GM12878 (cell line): ENCODE measurements at regions not wholly inside any gene's neighbourhood (a gene's known extent, or its start where the extent isn't known, plus 50 kb on each side); places are given as distances from the start of the nearest gene placed in this dataset.

Experiments used
- ASH2L ChIP-seq: fragments of 300-600, 200-600 bp; sonication (generic); IDR thresholded peaks from 2 replicates; pipeline ENCODE4 v1.6.1; 2017; ENCODE audit warnings: low read depth, mild to moderate bottlenecking, borderline replicate concordance
- CTCF ChIP-seq, 3 experiments: IDR thresholded peaks in 2 of 3; conservative IDR thresholded peaks in 1 of 3; 2 replicates each; pipeline ENCODE4 v1.5.1; 2011; ENCODE audit warnings: low read depth in 3 of 3, low read length in 3 of 3, mild to moderate bottlenecking in 3 of 3, control low read depth in 2 of 3, moderate library complexity in 2 of 3, inconsistent platforms in 1 of 3, mixed read lengths in 1 of 3; ENCODE audit not compliant: control insufficient read depth in 2 of 3, insufficient read depth in 1 of 3; ENCODE audit errors: extremely low read depth in 1 of 3
- EZH2 ChIP-seq: IDR thresholded peaks from 2 replicates; pipeline ENCODE4 v1.6.1; 2012; ENCODE audit warnings: low read depth, mild to moderate bottlenecking, control low read depth, inconsistent platforms, low read length, borderline replicate concordance; ENCODE audit not compliant: control insufficient read depth
- HCFC1 ChIP-seq: fragments of 150-350 bp; IDR thresholded peaks from 2 replicates; pipeline ENCODE4 v1.6.1; 2014; ENCODE audit warnings: low read length
- POLR2A ChIP-seq: IDR thresholded peaks from 2 replicates; pipeline ENCODE4 v1.6.1; 2011; ENCODE audit warnings: low read depth, mild to moderate bottlenecking, low read length
- RBBP5 ChIP-seq: fragments of 200-600 bp; sonication (generic); conservative IDR thresholded peaks from 2 replicates; pipeline ENCODE4 v1.6.1; 2016
- USF1 ChIP-seq: IDR thresholded peaks from 2 replicates; pipeline ENCODE4 v1.6.1; 2011; ENCODE audit warnings: borderline replicate concordance, low read depth, mild to moderate bottlenecking, moderate library complexity, mixed read lengths, low read length; ENCODE audit not compliant: insufficient read depth; ENCODE audit errors: extremely low read length

- TF ChIP-seq ASH2L (no peak), HCFC1 (no peak), EZH2 (no peak), USF1 (no peak), RBBP5 (no peak), CTCF (IDR thresholded peaks at IDR 0.05 in 2 of 3, conservative IDR thresholded peaks at IDR 0.05 in 1 of 3; ENCODE audit: control insufficient read depth in 2 of 3, extremely low read depth in 1 of 3, insufficient read depth in 1 of 3, low read depth in 3 of 3, low read length in 3 of 3) (no peak), POLR2A (no peak)
Measured at GRCh38 chr13:87093399-87093798, 577.8 kb upstream of the SLITRK5 start.
